Ishikawa (cell line): ENCODE measurements at regions not wholly inside any gene's neighbourhood (a gene's known extent, or its start where the extent isn't known, plus 50 kb on each side); places are given as distances from the start of the nearest gene placed in this dataset.

Experiments used
- CEBPB ChIP-seq: IDR thresholded peaks from 2 replicates; pipeline ENCODE4 v1.6.1; 2012
- CREB1 ChIP-seq: IDR thresholded peaks from 2 replicates; pipeline ENCODE4 v1.6.1; 2012; ENCODE audit warnings: low read depth
- EGR1 ChIP-seq: IDR thresholded peaks from 2 replicates; pipeline ENCODE4 v1.6.1; 2012
- EP300 ChIP-seq: IDR thresholded peaks from 2 replicates; pipeline ENCODE4 v1.6.1; 2012; ENCODE audit warnings: borderline replicate concordance
- FOXM1 ChIP-seq: IDR thresholded peaks from 2 replicates; pipeline ENCODE4 v1.6.1; 2012; ENCODE audit warnings: low read depth, borderline replicate concordance
- MAX ChIP-seq: IDR thresholded peaks from 2 replicates; pipeline ENCODE4 v1.6.1; 2012
- NFIC ChIP-seq: IDR thresholded peaks from 2 replicates; pipeline ENCODE4 v1.6.1; 2012
- RAD21 ChIP-seq: IDR thresholded peaks from 2 replicates; pipeline ENCODE4 v1.6.1; 2012; ENCODE audit warnings: low read depth
- TAF1 ChIP-seq: IDR thresholded peaks from 2 replicates; pipeline ENCODE4 v1.6.1; 2012; ENCODE audit warnings: low read depth, mild to moderate bottlenecking
- TCF12 ChIP-seq: IDR thresholded peaks from 2 replicates; pipeline ENCODE4 v1.6.1; 2012; ENCODE audit warnings: low read depth
- TEAD4 ChIP-seq: IDR thresholded peaks from 2 replicates; pipeline ENCODE4 v1.6.1; 2012
- USF1 ChIP-seq: IDR thresholded peaks from 2 replicates; pipeline ENCODE4 v1.6.1; 2012
- YY1 ChIP-seq: IDR thresholded peaks from 2 replicates; pipeline ENCODE4 v1.6.1; 2012; ENCODE audit warnings: low read depth
- ZBTB7A ChIP-seq: IDR thresholded peaks from 2 replicates; pipeline ENCODE4 v1.6.1; 2012; ENCODE audit warnings: low read depth

GRCh38 chr22:11042116-11042515 lies 4485.9 kb upstream of the OR11H1 start:
- TF ChIP-seq MAX: no peak
- TF ChIP-seq EGR1: no peak
- TF ChIP-seq TEAD4: no peak
- no peak for TF ChIP-seq CREB1
- TF ChIP-seq TAF1: no peak
- TF ChIP-seq USF1: no peak
- no peak for TF ChIP-seq EP300
- TF ChIP-seq ZBTB7A: no peak
- TF ChIP-seq TCF12: no peak
- TF ChIP-seq YY1: no peak
- TF ChIP-seq NFIC: no peak
- TF ChIP-seq RAD21: no peak
- TF ChIP-seq CEBPB: no peak
- TF ChIP-seq FOXM1: no peak

- TF ChIP-seq TEAD4 (no peak), EGR1 (0 out of 2 replicates have a peak, but pooled peaks have one; percentile 10), TAF1 (peak; percentile 36; the same call in 1 of the 2 replicates), YY1 (peak; percentile 79)
These were observed 4461.3 kb upstream of the OR11H1 start for GRCh38 chr22:11066458-11067285.
